ENCODE measurements at regions not wholly inside any gene's neighbourhood (a gene's known extent, or its start where the extent isn't known, plus 50 kb on each side); places are given as distances from the start of the nearest gene placed in this dataset.
"Not testable (repeated sequence)": the region's sequence is repeated elsewhere in the genome, so short reads cannot be mapped to it uniquely, and the experiment has no call there.

- DNase-seq (ENCODE audit: low read depth) = no peak
These were observed 92.3 kb upstream of the CD44 start for GRCh38 chr11:35046681-35047080.

GRCh38 chr11:35047179-35047578 is 91.8 kb upstream of the CD44 start:
- DNase-seq (ENCODE audit: low read depth) = peak; percentile 8

GRCh38 chr11:35047769-35048168 is 91.2 kb upstream of the CD44 start:
- DNase-seq (ENCODE audit: low read depth) = no peak

GRCh38 chr11:35048346-35048745 is 90.6 kb upstream of the CD44 start:
- not testable (repeated sequence) for DNase-seq (ENCODE audit: low read depth)

- no peak for DNase-seq (ENCODE audit: low read depth)
These were observed 89.0 kb upstream of the CD44 start for GRCh38 chr11:35049859-35050531.

GRCh38 chr11:35050541-35050995 is 88.4 kb upstream of the CD44 start:
- no peak for DNase-seq (ENCODE audit: low read depth)

- no peak for DNase-seq (ENCODE audit: low read depth)
These were observed 82.4 kb upstream of the CD44 start for GRCh38 chr11:35056391-35057093.

GRCh38 chr11:35057926-35058668 is 80.9 kb upstream of the CD44 start:
- DNase-seq (ENCODE audit: low read depth) = no peak

- no peak for DNase-seq (ENCODE audit: low read depth)
These were observed 80.1 kb upstream of the CD44 start for GRCh38 chr11:35058669-35059434.

GRCh38 chr11:35061516-35062440 is 77.2 kb upstream of the CD44 start:
- no peak for DNase-seq (ENCODE audit: low read depth)

- DNase-seq (ENCODE audit: low read depth) = no peak
These were observed 75.5 kb upstream of the CD44 start for GRCh38 chr11:35063488-35063931.

GRCh38 chr11:35064114-35064800 is 74.7 kb upstream of the CD44 start:
- no peak for DNase-seq (ENCODE audit: low read depth)

- DNase-seq (ENCODE audit: low read depth) = no peak
These were observed 73.4 kb upstream of the CD44 start for GRCh38 chr11:35065566-35065965.

- DNase-seq (ENCODE audit: low read depth) = no peak
These were observed 72.9 kb upstream of the CD44 start for GRCh38 chr11:35066030-35066429.

GRCh38 chr11:35066783-35067423 is 72.1 kb upstream of the CD44 start:
- no peak for DNase-seq (ENCODE audit: low read depth)

GRCh38 chr11:35071722-35072121 is 67.2 kb upstream of the CD44 start:
- no peak for DNase-seq (ENCODE audit: low read depth)

- no peak for DNase-seq (ENCODE audit: low read depth)
These were observed 65.1 kb upstream of the CD44 start for GRCh38 chr11:35073691-35074419.

GRCh38 chr11:35076201-35077100 is 62.5 kb upstream of the CD44 start:
- no peak for DNase-seq (ENCODE audit: low read depth)

Measured in stimulated activated CD8-positive, alpha-beta memory T cell treated with anti-CD3 and anti-CD28 coated beads, Interleukin-12 subunit alpha, Interleukin-12 subunit beta, amount 100 ng/mL, for 4 hours (primary cell).